ENCODE measurements at regions not wholly inside any gene's neighbourhood (a gene's known extent, or its start where the extent isn't known, plus 50 kb on each side); places are given as distances from the start of the nearest gene placed in this dataset.

- TF ChIP-seq ZFX (IDR thresholded peaks at IDR 0.05) (no peak), CTCF (conservative IDR thresholded peaks at IDR 0.05) (no peak)
Measured at GRCh38 chr18:57915865-57916582, 112.9 kb upstream of the ATP8B1 start.

Data from C4-2B (cell line).